8988T (cell line): ENCODE measurements at regions not wholly inside any gene's neighbourhood (a gene's known extent, or its start where the extent isn't known, plus 50 kb on each side); places are given as distances from the start of the nearest gene placed in this dataset.
"Not testable (repeated sequence)": the region's sequence is repeated elsewhere in the genome, so short reads cannot be mapped to it uniquely, and the experiment has no call there.

Experiments used
- DNase-seq: peaks from one replicate; pipeline ENCODE4 v3.0.0; 2011

DNA sequence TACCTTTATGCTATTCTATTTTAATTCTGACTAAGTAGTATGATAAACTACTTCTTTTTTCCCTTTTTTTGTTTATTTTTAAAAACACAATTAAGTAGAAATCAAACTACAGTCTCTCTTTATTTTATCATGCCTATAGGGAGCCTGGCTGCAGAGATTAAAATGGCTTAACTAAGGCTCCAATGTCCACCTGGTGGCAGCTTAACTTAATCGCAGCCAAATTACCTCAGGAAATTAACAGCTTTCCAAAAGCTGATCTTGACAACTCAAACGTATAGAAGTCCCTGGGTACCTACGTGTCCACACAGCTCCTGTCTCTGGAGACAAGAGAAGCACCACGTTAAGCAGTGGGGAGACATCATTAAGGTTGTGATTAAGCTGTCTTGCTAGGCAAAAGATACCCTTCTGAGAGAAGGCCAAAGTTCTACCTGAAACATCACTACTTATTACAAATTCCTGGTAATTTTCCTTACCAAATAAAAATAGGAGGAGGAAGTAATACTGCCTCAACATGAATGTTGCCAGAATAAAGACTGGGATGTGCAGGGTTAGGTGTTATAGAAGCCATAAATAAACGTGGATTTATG lies 63.2 kb upstream of the SNX19 start:
- no peak for DNase-seq

DNA sequence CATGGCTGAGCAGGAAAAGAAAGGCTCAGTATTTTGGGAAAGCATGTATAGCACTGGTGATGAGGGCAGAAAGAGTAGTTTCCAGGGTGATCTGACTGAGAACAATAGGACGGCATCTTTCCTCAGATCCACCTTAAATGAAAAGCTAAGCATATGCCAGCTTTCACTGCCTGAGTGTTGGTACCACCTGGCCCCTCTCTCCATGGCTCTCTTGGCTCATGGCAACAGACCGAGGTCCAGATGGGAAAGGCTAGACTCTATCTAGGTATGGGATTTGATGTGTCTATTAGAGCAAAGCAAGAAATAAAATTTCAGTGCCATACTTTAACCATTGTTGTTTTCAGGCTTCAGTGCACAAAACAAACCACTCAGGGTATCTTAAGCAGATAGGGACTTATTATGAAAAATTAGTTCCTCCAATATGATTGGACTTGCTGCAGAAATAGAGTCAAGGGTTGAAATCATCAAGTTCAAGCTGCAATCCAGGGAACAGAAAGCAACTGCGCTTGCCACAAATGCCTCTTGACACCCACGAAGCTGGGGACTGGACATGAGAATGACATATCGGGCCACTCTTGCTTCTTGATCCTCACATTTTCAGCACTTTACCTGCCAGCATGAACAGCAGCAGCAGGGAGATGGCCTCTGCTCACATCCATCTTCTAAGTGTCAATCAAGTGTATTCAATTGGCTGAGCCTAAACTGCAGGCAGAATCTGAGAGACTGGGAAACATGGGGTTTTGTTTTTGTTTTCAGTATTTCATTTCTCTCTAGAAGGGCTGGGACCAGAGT lies 64.0 kb upstream of the SNX19 start:
- no peak for DNase-seq

DNA sequence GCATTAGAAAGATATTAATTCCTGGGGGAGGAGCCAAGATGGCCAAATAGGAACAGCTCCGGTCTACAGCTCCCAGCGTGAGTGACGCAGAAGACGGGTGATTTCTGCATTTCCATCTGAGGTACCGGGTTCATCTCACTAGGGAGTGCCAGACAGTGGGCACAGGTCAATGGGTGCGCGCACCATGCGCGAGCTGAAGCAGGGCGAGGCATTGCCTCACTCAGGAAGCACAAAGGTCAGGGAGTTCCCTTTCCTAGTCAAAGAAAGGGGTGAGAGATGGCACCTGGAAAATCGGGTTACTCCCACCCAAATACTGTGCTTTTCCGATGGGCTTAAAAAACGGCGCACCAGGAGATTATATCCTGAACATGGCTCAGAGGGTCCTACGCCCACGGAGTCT lies 68.0 kb upstream of the SNX19 start:
- not testable (repeated sequence) for DNase-seq

DNA sequence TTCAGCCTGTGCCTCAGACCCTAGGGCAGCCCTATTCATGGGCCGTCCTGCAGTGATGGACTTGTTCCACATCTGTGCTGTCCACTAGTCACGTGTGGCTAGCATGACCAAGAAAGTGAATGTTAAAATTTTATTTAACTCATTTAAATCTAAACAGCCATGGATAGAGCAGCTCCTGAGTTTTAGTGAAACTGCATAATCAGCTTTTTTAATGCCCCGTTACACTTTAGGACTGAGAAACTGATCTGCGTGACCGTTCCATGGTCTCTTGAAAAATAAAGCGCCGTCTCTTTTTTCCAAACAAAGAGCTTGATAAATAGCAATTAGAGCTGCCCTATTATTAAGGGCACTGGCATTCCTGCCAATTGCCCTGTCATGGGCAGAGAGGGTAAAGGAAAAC lies 76.5 kb upstream of the SNX19 start:
- DNase-seq: no peak

DNA sequence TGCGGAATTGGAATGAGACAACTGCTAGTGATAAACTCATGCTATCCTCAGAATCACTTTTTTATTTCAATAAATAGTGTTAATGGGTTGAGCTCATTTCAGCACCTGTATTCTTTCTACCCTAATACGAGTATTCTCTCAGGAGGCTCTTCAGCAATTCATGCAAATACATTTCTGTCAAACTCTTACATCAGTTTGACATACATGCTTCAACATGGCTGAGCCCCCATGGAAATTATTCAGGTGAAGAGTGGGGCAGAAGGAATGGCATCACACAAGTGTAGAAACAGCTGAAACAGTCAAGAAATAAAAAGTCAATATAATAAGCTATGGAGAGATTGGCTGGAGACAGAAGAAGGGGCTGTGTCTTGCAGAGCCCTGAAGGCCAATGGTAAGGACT lies 77.8 kb upstream of the SNX19 start:
- DNase-seq: no peak

DNA sequence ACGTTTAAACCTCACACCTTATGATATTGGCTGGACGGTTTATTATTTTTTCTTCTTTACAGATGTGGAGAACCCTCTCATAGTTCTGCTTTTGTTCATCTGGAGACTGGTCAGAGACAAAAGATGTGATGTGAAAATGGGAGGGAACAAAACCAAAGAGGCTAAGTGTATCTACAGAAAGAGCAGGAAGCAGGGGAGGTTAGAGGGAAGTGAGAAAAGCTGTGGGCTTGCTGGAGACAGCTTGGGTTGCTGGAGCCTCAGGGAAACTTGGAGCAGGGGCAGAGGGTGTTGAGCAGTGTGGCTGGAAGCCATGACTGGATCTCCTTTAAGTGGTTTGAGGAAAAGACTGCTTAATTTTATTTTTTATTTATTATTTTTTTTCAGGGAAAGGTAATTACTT lies 79.0 kb upstream of the SNX19 start:
- DNase-seq: no peak

DNA sequence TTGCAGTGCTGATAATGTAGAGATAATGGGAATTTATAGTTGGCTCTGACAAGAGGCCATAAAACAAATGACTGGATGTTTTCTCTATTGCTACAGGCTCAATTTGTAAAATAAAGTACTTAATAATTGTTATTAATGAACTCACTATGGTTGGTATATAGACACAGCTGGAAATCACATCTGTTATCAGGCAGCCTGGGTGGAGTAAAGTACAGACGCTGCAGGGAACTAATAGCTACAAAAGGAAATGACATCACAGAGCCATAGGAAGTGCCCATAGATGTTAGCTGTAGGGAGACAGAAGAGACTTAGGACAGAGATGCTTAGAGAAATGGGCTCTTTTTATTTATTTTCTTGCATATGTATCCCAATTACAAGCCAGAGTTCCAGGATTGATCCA lies 81.0 kb upstream of the SNX19 start:
- no peak for DNase-seq

DNA sequence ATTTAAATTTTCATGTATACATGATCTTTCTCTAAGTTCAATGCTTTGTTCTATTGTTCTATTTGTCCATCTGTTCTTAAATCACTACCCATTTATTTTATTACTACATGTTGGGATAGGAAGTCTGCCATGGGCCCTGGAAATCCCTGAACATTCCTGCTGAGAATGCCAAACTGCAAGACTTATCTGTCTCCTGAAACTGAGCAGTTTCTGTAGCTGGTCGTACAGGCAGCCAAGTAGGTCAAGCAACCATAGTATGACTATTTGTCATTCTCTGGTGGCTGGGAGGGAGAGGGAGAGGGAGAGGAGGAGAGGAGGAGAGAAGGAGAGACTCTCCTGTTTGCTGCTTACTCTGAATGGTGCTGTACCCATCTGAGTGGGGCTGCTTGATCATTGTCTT lies 82.8 kb upstream of the SNX19 start:
- DNase-seq: no peak

DNA sequence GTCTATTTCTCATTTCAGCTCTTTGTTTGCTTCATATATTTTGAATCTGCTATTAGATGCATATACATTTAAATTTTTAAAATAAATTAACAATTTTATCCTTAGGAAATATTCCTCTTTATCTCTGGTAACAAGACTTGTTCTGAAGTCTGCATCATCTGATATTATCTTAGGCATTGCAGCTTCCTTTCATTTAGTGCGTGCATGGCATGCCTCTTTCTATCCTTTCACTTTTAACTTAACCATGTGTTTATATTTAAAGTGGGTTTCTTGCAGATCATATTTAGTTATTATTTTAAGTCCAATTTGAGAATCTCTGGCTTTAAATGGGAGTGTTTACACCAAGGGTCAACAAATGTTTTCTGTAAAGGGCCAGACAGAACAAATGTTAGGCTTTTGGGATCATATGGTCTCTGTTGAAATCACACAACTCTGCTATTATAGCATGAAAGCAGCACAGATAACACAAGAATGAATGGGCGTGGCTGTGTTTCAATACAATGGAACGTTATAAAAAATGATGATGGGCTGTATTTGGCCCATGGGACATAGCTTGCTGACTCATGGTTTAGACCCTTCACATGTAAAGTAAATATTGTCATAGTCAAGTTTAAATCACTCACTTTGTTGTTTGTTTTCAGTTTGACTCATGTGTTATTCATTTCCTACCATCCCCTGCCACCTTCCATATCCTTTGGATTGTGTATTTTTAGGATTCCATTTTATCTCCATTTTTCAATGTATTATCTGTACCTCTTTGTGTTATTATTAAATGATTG lies 83.9 kb upstream of the SNX19 start:
- no peak for DNase-seq

DNA sequence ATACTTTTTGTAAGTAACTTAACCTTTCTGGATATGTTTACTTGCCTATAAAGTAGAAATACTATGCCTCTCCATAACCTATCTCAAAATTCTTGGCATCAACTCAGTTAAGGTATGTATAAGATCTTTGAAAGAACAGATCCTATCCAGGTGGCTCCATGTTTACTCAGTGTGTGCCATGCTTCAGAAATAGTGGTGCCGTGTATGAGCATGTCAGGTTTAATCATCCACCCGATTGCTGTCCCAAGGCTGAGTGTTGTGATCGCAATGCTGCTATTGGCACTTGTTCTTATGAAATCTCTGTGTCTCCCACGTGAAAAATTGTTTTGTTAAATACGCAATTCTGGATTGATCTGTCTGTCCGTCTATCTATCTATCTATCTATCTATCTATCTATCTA lies 85.9 kb upstream of the SNX19 start:
- DNase-seq: no peak

DNA sequence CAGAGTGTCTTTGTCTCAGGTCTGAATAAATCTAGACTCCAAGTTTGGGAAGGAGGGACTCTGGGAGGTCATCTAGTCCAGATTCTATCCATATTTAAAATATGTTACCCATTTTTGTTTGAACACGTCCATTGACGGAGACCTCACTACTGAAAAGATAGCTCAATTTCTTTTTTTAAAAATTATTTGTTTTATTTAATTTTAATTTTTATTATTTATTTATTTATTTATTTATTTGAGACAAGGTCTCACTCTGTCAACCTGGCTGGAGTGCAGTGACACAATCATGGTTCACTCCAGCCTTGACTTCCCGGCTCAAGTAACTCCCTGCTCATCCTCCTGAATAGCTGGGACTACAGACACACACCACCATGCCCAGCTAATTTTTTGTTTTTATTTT lies 89.5 kb upstream of the SNX19 start:
- DNase-seq: no peak

DNA sequence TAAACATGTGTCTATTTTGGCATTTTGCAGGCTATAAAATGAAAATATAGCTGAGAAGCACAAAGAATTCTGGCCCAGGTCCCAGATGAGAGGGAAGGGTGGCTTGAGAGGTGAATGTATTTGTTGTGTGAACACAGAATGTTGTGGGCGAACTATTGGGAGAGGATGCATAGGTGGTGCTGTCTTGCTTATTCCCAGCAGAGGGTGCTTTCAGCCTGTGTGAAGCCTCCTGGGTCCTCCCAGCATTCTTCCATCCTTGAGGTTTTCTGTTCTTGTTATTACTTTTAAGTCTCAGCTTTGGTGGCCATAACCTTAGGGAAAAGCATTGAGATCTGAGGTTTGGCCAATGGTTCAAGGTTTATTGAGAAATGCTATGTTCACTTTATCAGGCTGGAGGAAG lies 108.7 kb upstream of the SNX19 start:
- no peak for DNase-seq

DNA sequence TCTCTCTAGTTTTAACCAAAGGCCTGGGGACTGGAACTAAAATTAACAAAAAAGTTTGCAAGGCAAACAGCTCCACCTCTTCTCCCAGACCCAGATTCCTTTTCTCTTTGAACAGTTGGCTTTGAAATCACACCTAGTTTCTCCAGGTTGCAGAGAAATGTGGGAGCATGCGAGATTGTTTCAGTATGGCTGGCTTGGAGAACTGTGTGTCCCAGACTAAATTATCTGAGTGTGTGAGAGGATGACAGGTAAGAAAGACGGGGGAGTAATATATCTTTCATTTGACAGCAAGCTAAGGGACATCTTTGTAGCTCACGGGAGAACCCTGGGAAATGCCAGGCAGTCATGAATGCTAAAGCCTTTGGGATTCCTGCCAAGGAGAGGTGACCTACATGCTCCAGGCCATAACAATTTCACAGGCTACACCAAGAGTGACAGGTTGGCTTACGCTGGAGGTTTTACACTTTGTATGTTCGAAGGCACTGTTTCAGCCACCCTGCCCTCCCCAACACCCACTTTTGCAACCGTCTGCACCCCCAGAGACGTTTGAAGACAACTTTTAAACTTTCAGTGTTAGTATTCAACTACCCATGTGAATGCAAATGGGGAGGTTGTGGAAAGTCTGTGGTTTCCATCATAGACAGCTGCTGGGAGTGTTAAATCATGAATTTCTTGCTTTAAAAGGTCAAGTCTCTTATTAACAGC lies 109.3 kb upstream of the SNX19 start:
- no peak for DNase-seq

DNA sequence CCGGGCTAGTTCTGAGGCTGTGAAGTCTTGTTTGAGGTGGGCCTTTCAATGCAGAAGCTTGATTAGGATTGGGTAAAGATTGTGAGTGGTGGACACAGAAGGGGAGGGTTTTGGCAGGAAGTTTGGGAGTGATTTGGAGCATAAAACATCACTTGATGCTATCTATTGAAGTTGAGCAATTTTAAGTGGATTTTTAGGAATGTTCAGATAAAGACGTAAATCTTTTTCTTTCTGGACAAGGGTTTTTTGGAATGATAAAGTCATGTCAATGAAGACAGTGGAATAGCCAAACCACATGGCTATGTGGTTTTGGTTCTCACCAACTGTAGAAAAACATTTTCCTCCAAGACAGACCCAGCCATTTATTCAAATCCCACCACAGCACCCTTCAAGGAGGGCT lies 111.2 kb upstream of the SNX19 start:
- no peak for DNase-seq

DNA sequence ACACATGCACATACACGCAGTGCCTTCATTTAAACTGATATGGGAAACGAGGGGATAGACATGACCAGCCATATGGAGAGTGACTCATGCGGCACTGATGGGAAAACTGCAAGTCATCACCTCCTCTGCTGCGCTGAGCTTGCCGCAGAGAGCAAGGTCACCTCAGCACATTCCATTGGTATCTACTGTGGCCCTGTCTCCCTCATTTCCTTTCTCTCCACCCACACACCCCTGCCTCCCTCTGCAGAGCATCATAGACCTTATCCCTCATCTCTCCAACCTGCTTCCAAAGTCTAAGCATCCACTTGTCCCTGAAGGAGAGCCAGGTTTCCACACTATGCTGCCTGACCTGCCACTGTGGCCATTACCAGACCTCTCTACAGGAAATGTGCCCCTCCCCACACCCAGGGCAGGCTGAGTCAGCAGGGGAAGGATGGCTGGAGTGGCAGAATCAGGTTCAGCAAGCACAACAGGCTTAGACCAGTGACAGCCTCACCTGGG lies 116.9 kb upstream of the SNX19 start:
- DNase-seq: no peak

DNA sequence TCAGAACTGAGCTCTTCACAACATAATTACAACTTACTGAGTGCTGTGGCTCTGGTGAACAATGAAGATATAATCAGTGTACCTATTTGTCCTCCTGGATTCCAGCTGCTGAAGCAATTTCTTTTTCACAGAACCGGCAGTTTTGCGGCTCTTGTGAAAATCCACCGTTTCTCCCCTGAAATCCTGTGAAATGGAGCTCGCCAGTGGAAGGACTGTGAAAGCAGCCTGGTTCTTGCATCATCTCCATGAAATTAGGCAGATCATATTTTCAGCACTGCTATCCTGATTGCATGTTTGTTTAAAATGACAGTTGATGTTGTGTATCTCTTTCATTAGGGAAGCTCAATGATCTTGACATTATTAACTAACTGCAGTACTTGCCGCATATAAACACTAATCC lies 120.2 kb upstream of the SNX19 start:
- no peak for DNase-seq

DNA sequence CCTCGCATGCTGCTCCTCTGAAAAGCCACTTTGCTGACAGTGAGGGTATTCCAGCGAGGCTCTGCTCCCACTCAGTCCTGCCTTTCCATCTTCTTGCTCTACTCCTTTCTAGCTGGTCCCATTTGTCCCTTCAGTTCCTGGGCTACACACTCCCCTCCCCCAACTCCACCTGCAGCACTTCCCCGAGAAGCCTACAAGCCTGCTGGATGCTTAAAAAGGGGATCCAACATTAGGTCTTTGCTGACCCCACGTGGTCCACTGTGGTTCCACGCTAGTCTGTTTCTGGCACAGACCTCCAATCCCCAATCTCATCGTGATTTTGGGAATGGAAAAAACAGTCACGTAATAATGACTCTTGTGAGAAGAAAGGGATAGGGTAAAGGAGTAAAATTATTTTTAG lies 121.6 kb upstream of the SNX19 start:
- no peak for DNase-seq

DNA sequence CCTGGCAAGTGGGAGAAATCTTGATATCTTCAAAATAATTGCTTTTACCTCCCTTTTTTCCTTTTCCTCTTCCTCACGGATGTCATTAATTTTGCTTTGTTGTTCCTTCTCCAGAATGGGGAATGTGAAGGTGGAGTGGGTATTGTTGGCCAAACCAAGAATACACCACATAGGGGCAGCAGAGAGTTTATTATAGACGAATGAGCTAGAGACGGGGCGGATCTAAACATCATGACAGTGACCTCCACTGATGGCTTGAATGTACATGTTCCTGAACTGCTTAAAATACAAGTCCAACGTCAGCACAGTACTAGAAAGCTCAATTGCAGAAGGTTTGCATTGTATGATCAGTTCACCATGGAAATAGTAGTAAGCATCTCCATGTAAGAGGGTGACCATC lies 122.3 kb upstream of the SNX19 start:
- no peak for DNase-seq

DNA sequence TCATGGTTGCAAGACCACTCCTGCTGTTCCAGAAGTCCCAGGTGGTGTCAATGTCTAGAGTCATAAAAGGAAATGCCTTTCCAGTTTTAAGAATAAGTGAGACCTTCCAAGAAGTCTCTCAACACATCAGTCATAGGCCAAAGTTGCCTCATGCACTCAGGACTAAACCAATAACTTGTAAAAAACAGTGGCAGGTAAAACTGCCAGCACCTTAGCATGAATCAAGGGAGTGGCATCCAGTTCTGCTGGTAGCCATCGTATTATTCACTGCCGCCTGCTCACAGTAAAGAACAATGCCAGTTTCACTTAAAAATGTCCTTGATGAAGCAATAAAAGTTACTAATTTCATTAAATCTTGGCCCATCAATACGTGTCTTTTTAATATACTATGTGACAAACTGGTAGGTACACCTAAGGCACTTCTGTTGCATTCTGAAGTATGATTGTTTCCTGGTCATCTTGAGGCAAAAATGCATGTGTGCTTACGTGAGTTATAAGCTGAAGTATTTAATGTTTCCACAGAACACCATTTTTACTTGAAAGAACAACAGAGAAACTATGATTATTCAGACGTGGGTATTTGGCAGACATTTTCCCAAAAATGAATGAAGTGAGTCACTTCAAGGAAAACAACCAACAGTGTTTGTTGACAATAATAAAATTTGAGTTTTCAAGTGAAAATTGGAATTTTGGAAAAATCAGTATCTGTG lies 125.2 kb upstream of the SNX19 start:
- DNase-seq: no peak

DNA sequence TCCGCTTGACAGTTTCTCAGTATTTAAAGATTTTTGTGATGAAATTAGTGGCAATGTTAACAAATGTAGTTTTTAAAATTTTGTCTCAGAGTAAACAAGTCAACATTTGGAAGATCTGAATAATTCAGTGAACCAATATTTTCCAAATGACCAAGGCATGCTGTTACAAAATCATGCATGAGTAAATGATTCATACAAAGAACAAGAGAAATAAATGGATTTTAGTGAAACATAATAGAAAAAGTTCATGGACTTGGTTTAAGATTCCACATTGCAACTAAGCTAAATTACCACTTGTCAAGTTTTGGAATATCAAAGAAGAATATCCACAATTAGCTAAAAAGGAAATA lies 125.7 kb upstream of the SNX19 start:
- DNase-seq: no peak

DNA sequence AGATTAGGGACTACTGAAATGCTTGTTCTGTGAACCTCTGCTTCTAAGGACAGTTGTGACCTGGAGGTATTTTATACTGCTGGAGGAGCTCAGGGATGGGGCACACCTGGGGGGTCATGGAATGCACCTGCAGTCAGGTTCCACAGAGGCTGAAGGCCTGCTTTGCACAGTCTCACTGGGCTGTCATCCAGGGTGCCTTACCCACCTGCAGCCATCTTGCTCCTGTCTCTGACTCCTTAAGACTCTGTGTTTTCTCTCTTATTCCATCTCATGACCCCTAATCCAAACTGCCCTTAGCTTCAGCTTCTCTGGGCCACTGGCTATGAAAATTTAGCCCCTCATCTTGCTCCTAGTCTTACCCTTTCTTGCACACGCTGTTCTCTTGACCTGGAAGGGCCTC lies 127.0 kb upstream of the SNX19 start:
- DNase-seq: no peak

DNA sequence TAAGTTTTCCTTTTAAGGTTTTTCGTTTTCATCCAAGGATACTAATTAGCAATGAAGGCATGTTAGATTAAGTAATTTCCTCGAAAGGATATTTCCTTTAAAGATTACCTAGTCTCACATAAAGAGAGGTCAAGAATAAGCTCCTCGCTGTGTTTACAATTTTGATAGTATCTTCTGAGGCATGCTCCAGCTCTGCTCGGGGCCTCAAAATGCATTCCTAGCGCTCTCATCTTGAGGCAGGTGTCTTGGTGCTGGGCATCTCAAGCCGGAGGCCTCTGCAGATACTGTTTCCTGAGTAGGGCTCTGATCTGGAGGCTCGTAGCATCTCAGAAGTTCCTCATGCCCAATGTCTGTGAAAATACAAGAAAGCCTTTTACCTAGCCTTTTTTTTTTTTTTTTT lies 128.6 kb upstream of the SNX19 start:
- no peak for DNase-seq

DNA sequence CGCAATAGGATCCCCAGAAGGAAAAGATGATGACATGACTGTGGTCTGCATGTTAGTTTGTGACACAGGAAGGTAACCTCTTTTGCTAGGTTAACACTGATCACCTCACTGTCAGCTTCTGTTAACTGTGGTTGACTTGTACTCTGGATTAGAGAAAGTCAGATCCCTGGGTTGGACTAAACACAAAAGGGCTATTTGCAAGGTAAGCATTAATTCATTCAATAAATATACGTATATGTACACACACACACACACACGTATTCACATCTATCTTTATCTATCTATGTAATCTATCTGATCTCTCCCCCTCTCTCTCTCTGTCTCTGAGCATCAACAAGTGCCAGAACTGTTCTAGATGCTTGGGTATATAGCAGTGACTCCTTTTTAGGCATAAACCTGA lies 136.1 kb upstream of the SNX19 start:
- DNase-seq: no peak
